GM12878 (cell line): ENCODE measurements at regions not wholly inside any gene's neighbourhood (a gene's known extent, or its start where the extent isn't known, plus 50 kb on each side); places are given as distances from the start of the nearest gene placed in this dataset.

Source experiments
- ATAC-seq: fragments of 200-7000 bp; cut with Tn5 transposase; 3 replicates; pipeline ENCODE4 v1.9.1; 2020; ENCODE audit warnings: mild to moderate bottlenecking, moderate library complexity
- BruUV-seq: library from RNA; stranded (reverse); fragments of 400-500 nt; replicated peaks from 2 replicates; lab custom pipeline; 2021; lab: Mats Ljungman, UMichigan
- CTCF ChIA-PET: fragments of 300-600 bp; sonication (Branson Sonifier 250); formaldehyde crosslinking; extraction: SDS; loops from one replicate; lab custom pipeline; 2021; ENCODE audit warnings: inconsistent platforms; lab: Yijun Ruan, JAX
- POLR2A ChIA-PET: fragments of 350-600 bp; formaldehyde crosslinking; extraction: SDS; loops from one replicate; lab custom pipeline; 2021; ENCODE audit warnings: inconsistent platforms; lab: Charles Lee
- RAD21 ChIA-PET: fragments of 300-600 bp; sonication (Branson Sonifier 250); formaldehyde crosslinking; loops from one replicate; lab custom pipeline; 2023; ENCODE audit warnings: antibody characterized with exemption; ENCODE audit not compliant: unreplicated experiment; lab: Charles Lee
- SMC1A ChIA-PET: fragments of 300-600 bp; sonication (Branson Sonifier 250); formaldehyde crosslinking; loops from one replicate; lab custom pipeline; 2023; ENCODE audit not compliant: unreplicated experiment, uncharacterized antibody; lab: Charles Lee
- DNase-seq: peaks from one replicate; pipeline ENCODE4 v3.0.0-alpha.2; 2011; ENCODE audit warnings: low read depth, low spot score
- FAIRE-seq: peaks from 3 replicates; lab custom pipeline; 2011; peaks lifted over from hg19 to GRCh38; lab: Jason Lieb, UNC
- H2AFZ ChIP-seq: 2 replicates; pipeline ENCODE4 v1.6.0; 2011; ENCODE audit warnings: low read depth, low read length, control low read depth; ENCODE audit not compliant: control insufficient read depth
- H3K27ac ChIP-seq: 2 replicates; pipeline ENCODE4 v1.5.1; 2011; ENCODE audit warnings: control low read depth; ENCODE audit not compliant: control insufficient read depth, insufficient read depth
- H3K27me3 ChIP-seq, 2 experiments: replicated peaks in 1 of 2; 2 replicates each; pipeline versions ENCODE4 v1.6.0 to v1.6.1; 2011; ENCODE audit warnings: low read length in 1 of 2; ENCODE audit not compliant: control insufficient read depth in 2 of 2, insufficient read depth in 2 of 2
- H3K36me3 ChIP-seq, 2 experiments: 2 replicates each; pipeline ENCODE4 v1.5.1; 2011; ENCODE audit warnings: low read length in 1 of 2; ENCODE audit not compliant: control insufficient read depth in 2 of 2, insufficient read depth in 2 of 2
- H3K4me1 ChIP-seq: 2 replicates; pipeline ENCODE4 v1.6.1; 2011; ENCODE audit warnings: mild to moderate bottlenecking, low read length, moderate library complexity, mixed read lengths; ENCODE audit not compliant: control insufficient read depth, insufficient read depth
- H3K4me2 ChIP-seq: 2 replicates; pipeline ENCODE4 v1.6.0; 2011; ENCODE audit warnings: control low read depth; ENCODE audit not compliant: control insufficient read depth, insufficient read depth
- H3K4me3 ChIP-seq: fragments of 200-600 bp; sonication (generic); 2 replicates; pipeline ENCODE4 v1.5.1; 2016
- H3K79me2 ChIP-seq: 2 replicates; pipeline ENCODE4 v1.6.0; 2011; ENCODE audit warnings: low read length; ENCODE audit not compliant: control insufficient read depth, insufficient read depth
- H3K9ac ChIP-seq: 2 replicates; pipeline ENCODE4 v1.8.0; 2011; ENCODE audit warnings: low read length, control low read depth, mixed read lengths; ENCODE audit not compliant: control insufficient read depth, insufficient read depth
- H3K9me3 ChIP-seq: replicated peaks from 3 replicates; pipeline ENCODE4 v1.5.1; 2011; ENCODE audit warnings: mild to moderate bottlenecking, low read length; ENCODE audit not compliant: control insufficient read depth, insufficient read depth
- H4K20me1 ChIP-seq: 2 replicates; pipeline ENCODE4 v1.6.0; 2011; ENCODE audit not compliant: control insufficient read depth, insufficient read depth
- CHD4 ChIP-seq: fragments of 200-600 bp; sonication (generic); IDR thresholded peaks from 2 replicates; pipeline ENCODE4 v1.6.1; 2016; ENCODE audit warnings: mild to moderate bottlenecking
- CTCF ChIP-seq, 3 experiments: IDR thresholded peaks in 2 of 3; conservative IDR thresholded peaks in 1 of 3; 2 replicates each; pipeline ENCODE4 v1.5.1; 2011; ENCODE audit warnings: low read depth in 3 of 3, low read length in 3 of 3, mild to moderate bottlenecking in 3 of 3, control low read depth in 2 of 3, moderate library complexity in 2 of 3, inconsistent platforms in 1 of 3, mixed read lengths in 1 of 3; ENCODE audit not compliant: control insufficient read depth in 2 of 3, insufficient read depth in 1 of 3; ENCODE audit errors: extremely low read depth in 1 of 3
- HCFC1 ChIP-seq: fragments of 150-350 bp; IDR thresholded peaks from 2 replicates; pipeline ENCODE4 v1.6.1; 2014; ENCODE audit warnings: low read length
- RELA ChIP-seq: fragments of 450-650 bp; IDR thresholded peaks from 2 replicates; pipeline ENCODE4 v1.8.0; 2014; ENCODE audit warnings: borderline replicate concordance; ENCODE audit not compliant: partially characterized antibody
- SREBF1 ChIP-seq: IDR thresholded peaks from 2 replicates; pipeline ENCODE4 v1.6.1; 2012; ENCODE audit warnings: mild to moderate bottlenecking, low read length
- SRF ChIP-seq, 2 experiments: IDR thresholded peaks; 2 replicates each; pipeline ENCODE4 v1.6.1; 2011; ENCODE audit warnings: low read depth in 2 of 2, low read length in 2 of 2, mild to moderate bottlenecking in 1 of 2, moderate library complexity in 1 of 2
- TAF1 ChIP-seq: IDR thresholded peaks from 2 replicates; pipeline ENCODE4 v1.6.1; 2011; ENCODE audit warnings: mild to moderate bottlenecking, low read depth, low read length, borderline replicate concordance
- WRNIP1 ChIP-seq: IDR thresholded peaks from 2 replicates; pipeline ENCODE4 v1.6.1; 2011; ENCODE audit warnings: low read depth, low read length, improper control_type of control experiment, borderline replicate concordance
- WGBS: methylation state at CpG from one replicate; pipeline ENCODE4 v1.1.6; 2016; ENCODE audit warnings: low lambda C conversion rate; ENCODE audit not compliant: insufficient replicate concordance, insufficient coverage; ENCODE audit errors: missing lambda C conversion rate; 5-methylcytosine and 5-hydroxymethylcytosine counted together
- in situ Hi-C: fragments of 300-500 bp; cut with MboI; formaldehyde crosslinking; loops from 9 replicates; pipeline ENCODE4 v1.14.3; 2018; ENCODE audit warnings: mixed read lengths
- intact Hi-C: fragments of 100-400 bp; cut with micrococcal nuclease; formaldehyde crosslinking; loops from one replicate; pipeline ENCODE4 v1.14.2; 2022; ENCODE audit not compliant: unreplicated experiment

- no peak for TF ChIP-seq SRF (IDR thresholded peaks at IDR 0.05; ENCODE audit: low read depth in 2 of 2, low read length in 2 of 2)
- TF ChIP-seq TAF1: no peak
- TF ChIP-seq WRNIP1: no peak
Observed at GRCh38 chr4:33446953-33447352, 2726.8 kb downstream of the PCDH7 start (continued).

GRCh38 chr4:33448948-33449347 is 2728.8 kb downstream of the PCDH7 start:
- H2AFZ ChIP-seq: no peak overlapping the region
- no peak for ATAC-seq
- no peaks in the 10 kb centered on the region for H3K9me3 ChIP-seq
- TF ChIP-seq SREBF1 (no peak), HCFC1 (no peak), CHD4 (no peak)
- TF ChIP-seq, all 136 proteins: peak for 0
- no peaks in the 10 kb centered on the region for H3K4me1 ChIP-seq
- ChIA-PET RAD21 (no interaction called here), POLR2A (no interaction called here), SMC1A (interaction anchor here (0.9 kb wide), 1 partner anchor 15 kb away, joined by 3 read pairs; no protein-coding TSS in a partner anchor), CTCF (no interaction called here)
- FAIRE-seq (no peak), DNase-seq (no peak)
- H3K27me3 ChIP-seq: no peaks in the 10 kb centered on the region
- no peaks in the 10 kb centered on the region for H3K79me2 ChIP-seq
- in situ Hi-C loops: no loop called here
- H4K20me1 ChIP-seq: no peaks in the 10 kb centered on the region
- no peak overlapping the region for H3K4me2 ChIP-seq
- no peaks in the 10 kb centered on the region for H3K36me3 ChIP-seq
- no peak overlapping the region for H3K27ac ChIP-seq
- no peak overlapping the region for H3K4me3 ChIP-seq
- no peak overlapping the region for H3K9ac ChIP-seq
- intact Hi-C loops: no loop called here
- no TSS peak for BruUV-seq
- WGBS: 29% methylated on average over 3 of the region's 3 CpGs

- no peak for ATAC-seq
- Histone ChIP-seq H3K27ac (no peak overlapping the region), H4K20me1 (no peaks in the 10 kb centered on the region), H3K27me3 (no peaks in the 10 kb centered on the region), H3K4me1 (no peaks in the 10 kb centered on the region)
- no TSS peak for BruUV-seq
- ChIA-PET POLR2A (interaction anchor here (0.8 kb wide), 1 partner anchor 17 kb away, joined by 3 read pairs; no protein-coding TSS in a partner anchor), SMC1A (interaction anchor here (1.2 kb wide), 1 partner anchor 196 kb away, joined by 3 read pairs; no protein-coding TSS in a partner anchor), CTCF (no interaction called here)
- TF ChIP-seq RELA (no peak), CTCF (IDR thresholded peaks at IDR 0.05 in 2 of 3, conservative IDR thresholded peaks at IDR 0.05 in 1 of 3; ENCODE audit: control insufficient read depth in 2 of 3, extremely low read depth in 1 of 3, insufficient read depth in 1 of 3, low read depth in 3 of 3, low read length in 3 of 3) (no peak)
- TF ChIP-seq, all 136 proteins: peak for 0
- Histone ChIP-seq H3K9ac (no peak overlapping the region), H3K4me2 (no peak overlapping the region), H3K79me2 (no peaks in the 10 kb centered on the region), H3K9me3 (no peaks in the 10 kb centered on the region), H3K4me3 (no peak overlapping the region), H3K36me3 (no peaks in the 10 kb centered on the region), H2AFZ (no peak overlapping the region)
- FAIRE-seq (no peak), DNase-seq (no peak)
- RAD21 ChIA-PET: no interaction called here
- intact Hi-C loops (no loop called here), in situ Hi-C loops (no loop called here)
Observed at GRCh38 chr4:33453436-33453835, 2733.3 kb downstream of the PCDH7 start.
